GM21515 (cell line): ENCODE measurements at regions not wholly inside any gene's neighbourhood (a gene's known extent, or its start where the extent isn't known, plus 50 kb on each side); places are given as distances from the start of the nearest gene placed in this dataset.
"Not testable (repeated sequence)": the region's sequence is repeated elsewhere in the genome, so short reads cannot be mapped to it uniquely, and the experiment has no call there.

Experiments
- ATAC-seq: cut with Tn5 transposase; IDR thresholded peaks from one replicate; pipeline ENCODE4 v1.9.1; 2021; ENCODE audit not compliant: unreplicated experiment

DNA sequence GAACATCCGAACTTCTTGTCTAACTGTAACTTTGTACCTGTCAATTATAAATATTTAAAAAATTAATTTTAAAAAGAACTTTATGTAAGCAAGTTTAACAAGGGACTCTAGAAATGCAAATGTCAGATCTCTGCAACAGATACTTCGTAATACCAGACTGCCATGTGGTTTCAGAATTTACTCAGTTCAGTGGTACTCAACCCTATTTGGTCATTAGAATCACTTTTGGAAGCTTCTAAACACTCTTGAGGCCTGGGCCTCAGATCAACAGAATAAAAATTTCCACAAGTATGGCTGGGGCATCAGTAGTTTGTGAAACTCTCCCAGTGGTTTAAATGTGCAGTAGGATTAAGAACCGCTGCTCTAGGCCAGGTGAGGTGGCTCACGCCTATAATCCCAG lies 139.5 kb upstream of the SMYD2 start:
- ATAC-seq, result no peak

DNA sequence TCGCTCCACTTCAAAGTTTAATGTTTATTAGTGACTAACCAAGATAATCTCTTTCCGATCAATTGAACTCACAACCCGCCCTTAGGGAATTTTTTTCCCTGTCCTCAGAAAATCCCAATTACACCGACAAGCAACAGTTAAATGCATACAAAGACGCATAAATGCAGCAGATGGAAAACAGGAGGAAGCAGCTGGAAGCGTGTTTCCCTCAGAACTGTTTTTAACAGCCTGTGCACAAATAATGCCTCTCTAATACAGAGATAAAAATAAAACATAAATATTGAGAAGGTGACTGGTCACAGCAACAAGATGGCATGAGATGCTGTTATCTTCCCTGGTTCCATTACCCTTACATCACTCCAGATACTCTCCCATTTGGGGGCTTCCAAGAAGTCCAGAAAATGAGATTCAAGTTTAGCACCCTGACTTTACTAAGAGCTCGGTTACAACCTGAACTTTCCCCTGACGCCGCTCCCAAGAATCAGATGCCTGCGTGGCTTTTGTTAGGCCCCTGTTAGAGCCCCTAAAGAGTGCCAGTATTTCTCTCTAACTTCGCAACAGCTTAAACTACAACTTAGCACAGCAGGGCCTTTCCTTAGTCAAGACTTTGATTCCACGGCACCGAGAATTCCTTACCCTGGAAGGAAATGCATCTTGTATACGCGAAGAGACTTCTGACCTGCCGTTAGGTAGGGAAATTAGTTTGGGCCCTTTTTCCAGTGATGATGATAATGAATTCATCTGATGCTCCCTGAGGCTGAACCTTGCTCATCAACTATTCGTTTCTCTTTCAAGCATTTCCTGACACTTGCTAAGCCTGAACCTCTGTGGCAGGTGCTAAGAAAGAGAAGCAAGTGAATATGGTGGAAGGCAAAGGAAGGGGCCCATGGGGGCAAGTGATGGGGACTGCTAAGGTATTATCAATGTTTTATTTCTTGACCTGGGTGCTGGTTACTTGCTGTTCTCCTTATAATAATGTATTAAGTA lies 137.7 kb upstream of the SMYD2 start:
- ATAC-seq, result no peak

DNA sequence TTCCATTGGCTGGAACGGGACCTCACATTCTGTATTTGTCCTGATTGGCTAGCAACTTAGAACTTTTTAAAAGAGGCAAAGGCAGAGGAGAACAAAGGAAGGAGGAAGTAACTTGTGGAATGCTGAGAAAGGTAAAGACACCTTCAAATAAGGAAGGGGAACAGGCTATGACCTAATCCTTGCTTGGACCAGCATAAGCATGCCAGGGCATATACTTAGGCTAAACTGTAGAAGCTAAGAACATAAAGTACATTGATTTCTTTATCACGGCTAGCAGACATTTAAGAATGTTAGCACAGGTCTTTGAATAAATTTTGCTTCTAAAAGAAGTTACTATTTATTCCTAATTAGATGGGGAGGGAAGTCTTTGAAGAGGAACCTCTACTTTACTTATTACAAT lies 136.4 kb upstream of the SMYD2 start:
- ATAC-seq, result not testable (repeated sequence)

DNA sequence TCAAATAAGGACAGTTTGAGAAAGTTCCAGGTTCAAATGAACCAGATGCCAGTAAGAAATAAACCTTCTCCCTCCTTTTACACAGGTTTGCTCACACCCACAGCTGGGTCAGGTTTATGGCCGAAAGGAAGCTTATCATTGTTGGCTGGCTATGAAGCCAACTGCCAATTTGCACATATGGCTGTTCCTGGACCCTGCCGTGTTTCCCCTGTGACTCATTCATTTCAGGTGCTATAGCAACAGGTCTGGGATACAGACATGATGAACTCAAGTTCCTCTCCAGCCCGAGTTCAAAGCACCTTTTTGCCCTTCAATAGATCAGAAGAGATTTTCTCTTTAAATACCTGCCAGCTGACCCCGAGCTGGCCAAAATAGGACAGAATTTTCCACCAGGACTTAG lies 134.4 kb upstream of the SMYD2 start:
- ATAC-seq, result no peak

DNA sequence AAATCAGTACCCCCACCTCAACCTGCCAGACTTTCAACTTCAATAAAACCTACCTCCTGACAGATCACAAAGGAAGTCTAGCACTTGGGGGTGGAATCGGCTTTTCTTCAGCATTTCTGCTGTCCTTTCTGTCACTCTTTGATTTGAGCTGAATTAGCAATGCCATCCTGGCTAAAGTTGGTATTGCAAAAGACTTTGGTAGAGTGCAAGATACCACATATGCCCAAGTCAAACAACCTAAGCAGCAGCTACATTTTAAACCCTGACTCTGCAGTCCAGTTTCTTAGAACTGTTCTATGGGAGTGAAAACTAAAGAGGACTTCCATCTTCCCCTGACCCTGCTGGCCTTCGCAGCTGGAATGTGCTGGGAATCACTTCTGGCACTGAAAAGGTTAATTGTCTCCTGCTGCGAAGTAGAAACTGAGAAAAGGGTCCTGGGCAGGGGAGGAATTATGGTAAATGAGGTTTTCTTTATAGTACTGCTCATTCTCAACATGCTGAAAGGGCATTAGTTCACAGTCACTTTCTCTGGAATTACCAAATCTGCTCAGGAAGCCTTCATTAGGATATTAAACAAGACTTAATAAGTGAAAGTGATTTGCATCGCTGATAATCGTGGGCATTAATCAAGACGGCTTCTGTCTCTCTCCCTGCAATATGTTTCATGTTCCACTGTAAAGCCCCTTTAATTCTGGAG lies 126.2 kb upstream of the SMYD2 start:
- no peak for ATAC-seq

DNA sequence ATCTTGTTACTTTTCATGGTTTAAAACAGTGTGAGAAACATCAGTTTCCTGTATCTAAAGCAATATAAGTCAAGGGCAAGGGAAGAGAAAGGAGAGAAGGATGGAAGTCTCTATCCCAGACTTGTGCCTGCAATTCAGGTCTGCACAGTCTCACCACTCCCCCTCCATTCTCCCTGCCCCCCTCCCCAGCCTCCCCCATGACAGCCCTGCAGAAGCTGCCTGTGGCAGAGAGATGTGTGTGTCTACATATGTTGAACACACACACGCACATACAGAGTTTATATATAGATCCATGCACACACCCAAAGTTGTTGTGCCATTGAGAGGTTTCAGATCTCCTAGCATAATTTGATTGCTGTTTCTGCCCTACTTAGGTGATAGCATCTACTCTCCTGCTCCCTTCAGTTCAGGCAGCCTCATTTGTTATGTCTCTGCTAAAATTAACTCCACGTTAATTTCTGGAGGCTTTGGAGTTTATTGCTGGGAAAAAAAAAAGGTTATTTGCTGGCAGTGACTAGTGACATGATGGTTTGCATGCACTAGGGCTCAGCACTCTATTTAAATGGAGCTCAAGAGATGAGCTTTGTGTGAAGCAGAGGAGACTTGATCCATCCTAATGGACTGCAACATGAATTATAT lies 124.9 kb upstream of the SMYD2 start:
- no peak for ATAC-seq

DNA sequence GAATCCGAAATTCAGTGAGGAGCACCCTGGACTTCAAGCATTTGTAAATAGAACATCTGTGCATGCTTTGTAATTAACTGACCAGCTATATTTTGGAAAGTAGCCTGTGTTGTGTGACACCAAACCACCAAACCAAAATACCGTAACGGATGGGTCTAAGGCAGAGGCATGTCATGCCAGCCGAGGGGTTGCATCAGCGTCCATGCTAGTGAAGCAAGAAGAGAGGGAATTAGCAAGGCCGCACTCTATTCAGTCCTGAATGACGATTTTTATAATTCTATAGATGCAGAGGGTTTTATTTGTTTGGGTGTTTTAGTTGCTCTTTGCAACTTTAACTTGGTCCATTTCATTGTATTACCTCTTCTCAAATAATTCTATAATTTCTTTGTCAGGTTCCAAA lies 116.8 kb upstream of the SMYD2 start:
- no peak for ATAC-seq

DNA sequence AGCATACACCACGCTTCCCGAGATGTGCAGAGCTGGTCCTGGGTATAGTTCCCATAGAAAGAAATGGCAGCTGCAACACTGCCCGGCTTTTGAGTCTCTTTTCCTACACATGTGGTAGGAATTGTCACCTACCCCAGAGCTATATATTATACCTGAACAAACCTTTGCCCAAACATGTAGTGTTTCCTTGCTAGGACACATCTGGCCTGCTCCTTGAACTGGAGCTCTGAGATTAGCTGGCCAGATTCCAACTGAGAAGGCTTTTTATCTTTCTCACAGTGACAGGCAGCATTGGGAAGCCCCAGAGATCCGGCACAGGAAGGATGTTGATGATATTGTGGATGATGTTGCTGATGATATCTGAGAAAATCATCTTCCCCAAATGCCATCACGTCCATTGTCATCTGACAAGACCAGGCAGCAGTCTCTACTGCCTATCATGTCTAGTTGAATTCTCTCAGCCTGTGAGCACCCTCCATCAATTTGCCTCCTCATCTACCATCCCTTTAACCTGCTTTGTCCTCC lies 115.0 kb upstream of the SMYD2 start:
- no peak for ATAC-seq

DNA sequence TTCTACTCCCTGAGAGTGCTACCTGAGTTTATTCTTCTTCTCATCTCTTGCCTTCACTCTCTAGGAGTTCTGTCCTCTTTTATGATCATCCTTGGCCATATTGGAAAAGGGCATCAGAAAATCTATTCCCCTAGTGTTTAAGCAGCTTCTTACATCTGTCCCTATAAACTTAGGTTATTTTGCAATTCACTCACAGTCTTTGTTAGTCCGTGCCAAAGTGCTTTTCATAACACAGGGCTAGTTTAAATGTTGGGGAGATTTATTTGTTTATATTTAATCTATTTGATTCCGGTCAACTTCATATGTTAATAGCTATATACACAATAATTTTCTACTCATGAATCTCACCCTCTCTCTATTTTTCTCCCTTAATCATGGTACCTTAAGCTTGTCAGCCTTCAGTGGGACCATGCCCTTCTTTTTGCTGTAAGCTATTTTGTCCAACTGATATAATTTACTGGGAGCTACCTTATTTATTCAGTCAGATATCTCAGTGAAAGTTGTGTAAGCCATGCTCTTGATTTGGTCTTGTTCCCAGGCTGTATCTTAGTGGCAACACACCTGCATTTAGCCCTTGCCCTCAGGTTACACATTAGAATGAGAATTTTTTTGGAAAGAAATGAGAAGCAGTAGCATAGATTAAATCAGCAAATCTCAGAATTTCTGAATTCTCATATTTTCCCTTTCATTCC lies 106.3 kb upstream of the SMYD2 start:
- ATAC-seq, result no peak

DNA sequence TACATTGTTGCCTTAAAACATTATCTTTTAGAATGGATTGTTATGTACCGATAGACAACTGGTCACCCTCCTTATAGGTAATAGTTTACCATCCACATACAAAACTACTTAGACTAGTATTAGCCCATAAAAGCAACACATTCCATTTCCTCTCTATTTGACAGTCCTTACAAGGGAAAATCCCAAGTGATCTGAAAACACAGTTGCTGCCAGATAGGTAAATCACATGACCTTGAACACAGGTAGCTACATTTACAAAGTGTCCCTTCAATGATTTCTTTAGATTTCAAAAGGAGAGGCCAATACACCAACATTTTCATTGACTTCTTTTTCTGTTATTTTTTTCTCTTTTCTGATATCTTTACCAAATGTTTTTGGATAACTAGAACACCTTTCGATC lies 102.9 kb upstream of the SMYD2 start:
- ATAC-seq, result no peak

DNA sequence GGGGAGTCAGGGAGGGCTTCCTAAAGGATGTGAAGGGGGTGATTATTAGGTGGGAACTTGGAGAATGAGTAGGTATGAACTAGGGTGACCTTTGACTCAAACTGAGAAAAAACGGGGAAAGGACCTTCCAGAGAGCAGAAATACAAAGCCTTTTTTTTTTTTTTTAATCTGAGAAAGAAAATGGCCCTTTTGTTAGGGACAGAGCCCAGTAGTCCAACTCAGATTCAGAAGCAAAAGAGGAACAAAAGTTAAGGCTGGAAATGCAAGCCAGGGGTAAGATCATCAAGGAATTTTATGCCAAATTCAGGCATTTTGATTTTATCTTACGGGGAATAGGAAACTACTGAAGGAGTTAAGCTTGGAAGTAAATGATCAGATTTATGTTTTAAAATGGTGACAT lies 96.0 kb upstream of the SMYD2 start:
- ATAC-seq, result no peak

DNA sequence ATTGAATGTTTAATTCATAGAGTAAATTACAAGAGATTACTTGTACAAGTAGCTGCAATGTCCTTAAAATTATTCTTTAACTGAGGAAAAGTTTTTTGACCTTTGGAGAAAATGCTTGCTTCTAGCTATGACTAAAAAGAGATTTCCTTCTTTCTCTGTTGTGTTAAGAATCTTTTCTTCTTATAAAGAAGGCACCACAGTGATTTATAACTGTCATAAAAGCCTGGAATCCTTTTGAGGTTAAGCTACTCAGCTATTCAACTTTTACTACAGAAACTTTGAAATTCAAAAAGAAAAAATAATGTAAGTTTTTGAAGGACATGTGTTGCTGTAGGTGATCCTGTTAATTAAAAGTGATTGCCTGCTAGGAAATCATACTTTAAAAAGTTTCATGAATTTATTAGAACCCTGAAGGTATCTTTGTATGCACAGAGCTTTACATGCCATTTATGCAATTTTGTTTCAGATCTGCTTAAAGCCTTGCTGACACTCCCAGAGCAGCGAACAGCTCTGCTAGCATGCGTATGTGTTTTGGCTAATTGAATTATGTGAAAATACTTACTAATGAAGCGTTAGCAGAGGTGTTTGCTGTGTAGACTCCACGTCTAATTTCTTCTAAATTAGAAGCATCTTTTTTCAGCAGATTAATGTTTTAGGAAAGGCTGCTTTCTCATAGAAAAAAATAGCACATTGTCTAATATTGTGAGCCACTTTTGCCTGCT lies 94.7 kb upstream of the SMYD2 start:
- ATAC-seq, result no peak

DNA sequence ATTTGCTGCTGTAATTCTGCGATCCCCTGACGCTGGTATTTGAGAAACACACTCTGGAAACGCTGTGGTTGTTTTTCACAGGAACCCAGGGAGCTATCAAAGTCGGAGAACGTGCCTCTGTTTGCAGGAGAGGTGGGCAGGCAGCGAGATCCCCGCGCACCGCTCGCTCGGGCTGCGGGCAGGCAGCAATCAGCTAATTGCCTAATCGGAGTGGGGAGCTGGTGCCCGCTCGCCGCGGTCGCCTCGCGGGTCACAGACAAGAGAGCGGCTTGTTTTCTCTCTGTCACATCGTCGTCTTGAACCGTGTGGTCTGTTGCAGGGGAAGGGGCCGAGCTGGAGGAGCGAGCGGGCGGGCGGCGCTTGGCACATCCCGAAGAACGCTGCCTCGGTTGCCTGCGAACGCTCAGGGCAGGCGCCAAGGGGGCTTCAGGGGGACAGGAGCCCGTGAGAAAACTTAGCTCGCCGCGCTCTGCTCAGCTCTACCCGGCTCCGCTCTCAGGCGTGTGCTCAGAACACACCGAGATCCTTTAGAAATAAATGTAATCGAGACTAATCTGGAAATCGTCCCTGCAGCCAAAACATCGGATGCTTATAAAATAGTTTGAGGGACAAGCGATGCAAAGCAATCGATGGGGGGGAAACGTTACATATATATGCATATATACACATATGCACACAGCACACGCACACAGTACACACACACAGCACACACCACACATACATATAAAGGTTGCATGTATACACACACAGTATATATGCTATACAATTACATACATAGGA lies 93.6 kb upstream of the SMYD2 start:
- ATAC-seq, result no peak

DNA sequence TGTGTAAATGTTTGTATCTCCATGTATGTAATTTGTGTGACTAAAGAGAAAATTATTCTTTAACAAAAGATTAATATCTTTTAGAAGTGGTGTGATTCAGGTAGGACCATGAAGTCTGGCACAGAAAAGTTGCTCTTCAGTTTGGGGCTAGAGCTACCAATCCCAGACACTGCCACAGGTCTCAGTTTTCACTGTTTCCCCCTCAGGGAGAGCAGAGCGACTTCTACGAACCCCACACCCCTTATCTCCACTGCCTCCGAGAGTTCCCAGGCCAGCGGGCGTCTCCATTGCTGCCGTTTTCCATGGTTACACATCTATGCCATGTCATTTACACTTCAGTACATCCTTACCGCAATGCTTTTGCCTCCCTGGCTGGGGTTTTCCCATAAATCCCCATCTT lies 93.0 kb upstream of the SMYD2 start:
- no peak for ATAC-seq

DNA sequence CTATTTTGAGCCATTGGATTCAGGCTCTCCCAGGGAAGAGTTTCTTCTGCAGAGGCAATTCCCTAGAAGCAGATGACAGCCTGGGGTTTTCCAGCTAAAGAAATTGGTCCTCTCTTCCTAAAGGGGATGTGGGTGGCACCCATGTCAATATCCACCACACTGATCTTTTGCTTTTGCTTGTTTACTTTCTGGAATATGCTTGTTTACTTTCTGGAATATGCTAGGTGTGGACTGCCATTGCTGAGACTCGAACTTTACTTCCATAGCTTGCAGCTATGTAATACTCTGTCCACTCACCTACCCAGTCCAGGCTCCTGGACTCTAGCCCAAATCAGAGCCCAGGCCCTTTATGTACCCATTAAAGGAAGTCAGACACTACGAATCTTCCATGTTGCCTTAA lies 92.1 kb upstream of the SMYD2 start:
- no peak for ATAC-seq

DNA sequence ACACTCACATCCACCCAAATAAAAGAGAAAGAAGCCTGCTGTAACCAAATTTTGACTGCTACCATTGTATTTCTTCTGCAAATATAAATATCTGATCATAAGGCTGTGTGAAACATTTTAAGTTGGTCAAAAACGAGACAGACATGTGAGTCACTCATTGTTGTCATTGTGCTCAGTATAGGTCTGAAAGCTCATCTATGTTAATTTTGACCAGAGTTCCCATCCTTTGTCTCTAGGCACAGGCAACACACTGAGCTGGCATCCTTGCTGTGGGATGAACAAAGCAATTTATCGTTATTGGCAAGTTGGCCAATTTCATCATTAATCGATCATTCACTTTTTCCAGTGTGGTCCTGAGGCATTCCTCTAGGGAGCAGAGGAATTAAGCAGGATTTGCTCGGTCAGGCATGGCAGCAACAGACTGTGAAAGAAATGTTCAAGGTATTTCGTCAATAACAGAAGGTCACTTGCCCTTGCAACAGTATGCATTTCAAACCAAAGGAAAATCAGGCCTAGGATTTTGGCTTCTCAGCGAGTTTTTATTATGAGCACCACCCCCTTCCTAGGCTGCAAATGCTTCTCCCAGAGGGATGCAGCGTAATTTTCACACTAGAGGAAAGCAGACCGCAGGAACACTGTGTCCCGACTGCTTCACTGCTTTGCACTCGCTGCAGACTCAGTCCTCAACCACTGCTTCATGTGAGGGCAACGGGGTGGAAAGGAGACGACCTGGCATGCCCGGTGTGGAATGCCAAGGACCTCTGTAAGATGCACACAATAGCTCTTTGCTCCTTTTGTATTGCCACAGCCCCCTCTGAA lies 87.9 kb upstream of the SMYD2 start:
- ATAC-seq, result no peak

DNA sequence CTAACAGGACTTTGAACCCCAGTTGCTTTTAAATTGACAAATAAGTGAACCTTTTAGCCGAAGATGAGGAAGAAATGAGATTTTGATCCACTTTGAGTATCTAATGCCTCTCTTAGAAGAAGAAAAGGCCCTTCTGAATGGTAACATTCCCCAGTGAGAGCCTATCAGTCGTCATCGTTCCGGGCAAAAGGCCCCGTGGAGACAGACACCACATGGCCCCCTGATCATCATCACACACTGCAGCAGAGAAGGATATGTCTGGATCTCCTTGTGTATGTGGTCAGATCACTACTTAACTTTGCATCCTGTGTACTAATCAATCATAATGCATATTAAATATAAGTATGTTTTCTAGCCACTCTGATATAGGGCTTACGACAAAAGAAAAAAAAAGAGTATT lies 87.3 kb upstream of the SMYD2 start:
- ATAC-seq, result no peak

DNA sequence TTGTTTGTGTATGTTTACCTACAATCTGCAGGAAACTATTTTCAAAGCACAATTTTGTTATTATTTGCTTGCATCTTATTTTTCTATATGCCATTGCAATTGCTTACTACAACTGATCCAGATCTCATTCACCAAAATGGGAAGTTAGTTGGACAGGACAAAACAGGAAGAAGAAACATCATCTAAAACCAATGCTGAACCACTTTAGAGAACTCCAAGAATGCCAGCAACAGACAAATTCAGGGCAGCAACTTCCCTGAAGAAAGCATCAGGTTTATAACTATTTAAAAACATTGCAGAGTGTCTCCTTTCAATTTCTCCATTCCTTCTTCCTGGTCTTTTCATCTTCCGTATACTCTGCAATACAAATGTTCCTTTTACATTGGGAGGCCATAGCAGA lies 82.4 kb upstream of the SMYD2 start:
- no peak for ATAC-seq

DNA sequence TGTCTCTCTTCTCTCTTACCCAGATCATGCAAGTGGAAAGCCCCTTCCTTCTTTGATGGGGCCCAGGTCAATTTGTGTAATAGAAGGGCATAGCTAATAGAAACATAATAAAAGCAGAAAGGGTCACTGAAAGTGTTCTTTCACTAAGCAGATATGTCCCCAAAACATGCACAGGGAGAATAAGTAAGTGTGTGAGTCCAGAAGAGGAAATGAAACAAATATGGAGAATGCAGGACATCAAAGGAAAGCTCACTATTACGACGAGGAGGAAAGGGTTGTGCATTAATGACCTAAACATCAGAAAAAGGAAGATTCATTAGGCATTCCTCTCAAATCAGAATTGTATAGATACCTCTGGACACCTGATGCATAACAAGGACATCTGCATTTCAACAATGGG lies 81.4 kb upstream of the SMYD2 start:
- no peak for ATAC-seq
